K562 (cell line): ENCODE measurements at regions not wholly inside any gene's neighbourhood (a gene's known extent, or its start where the extent isn't known, plus 50 kb on each side); places are given as distances from the start of the nearest gene placed in this dataset.

ENCODE experiments used
- ATAC-seq: fragments of 200-7000 bp; cut with Tn5 transposase; 3 replicates; pipeline ENCODE4 v1.9.1; 2020; ENCODE audit warnings: moderate library complexity
- BruUV-seq: library from RNA; stranded (reverse); fragments of 400-500 nt; replicated peaks from 2 replicates; lab custom pipeline; 2021; lab: Mats Ljungman, UMichigan
- CTCF ChIA-PET: fragments of 300-600 bp; formaldehyde crosslinking; extraction: SDS; loops from one replicate; lab custom pipeline; 2021; ENCODE audit warnings: low intra/inter-chr PET ratio; lab: Yijun Ruan, JAX
- POLR2A ChIA-PET: fragments of 300-600, 350-650 bp; sonication (Branson Sonifier 250); formaldehyde crosslinking; extraction: SDS; loops from one replicate; lab custom pipeline; 2021; ENCODE audit warnings: antibody characterized with exemption, inconsistent platforms; lab: Yijun Ruan, JAX
- DNase-seq, 4 experiments: peaks; one replicate each; pipeline versions ENCODE4 v3.0.0 to v3.0.0-alpha.2; 2011 to 2018; ENCODE audit warnings: low spot score in 3 of 4, mixed read lengths in 3 of 4; ENCODE audit errors: extremely low read depth in 1 of 4
- FAIRE-seq: peaks from 2 replicates; lab custom pipeline; 2011; peaks lifted over from hg19 to GRCh38; lab: Jason Lieb, UNC
- H2AFZ ChIP-seq: 2 replicates; pipeline ENCODE4 v1.6.0; 2011; ENCODE audit warnings: low read depth, low read length, control low read depth, inconsistent platforms
- H3K27ac ChIP-seq: fragments of 200-600 bp; 3 replicates; pipeline ENCODE4 v1.8.0; 2011; ENCODE audit warnings: low read depth, mild to moderate bottlenecking, control low read depth, inconsistent platforms, low read length, moderate library complexity, mixed read lengths; ENCODE audit errors: extremely low read depth
- H3K27me3 ChIP-seq, 2 experiments: fragments of 300-600 bp in 1 of 2; 2 replicates in 1 of 2; 3 replicates in 1 of 2; pipeline versions ENCODE4 v1.6.0 to v1.8.0; 2011; ENCODE audit warnings: inconsistent platforms in 2 of 2, low read length in 2 of 2, mild to moderate bottlenecking in 1 of 2, mixed read lengths in 1 of 2, moderate library complexity in 1 of 2; ENCODE audit not compliant: control insufficient read depth in 2 of 2, insufficient read depth in 2 of 2
- H3K36me3 ChIP-seq: fragments of 300-600 bp; 3 replicates; pipeline ENCODE4 v1.8.0; 2011; ENCODE audit warnings: mild to moderate bottlenecking, low read length, inconsistent platforms; ENCODE audit not compliant: control insufficient read depth, insufficient read depth
- H3K4me1 ChIP-seq, 2 experiments: fragments of 200-600 bp in 1 of 2; replicated peaks in 1 of 2; 2 replicates in 1 of 2; 3 replicates in 1 of 2; pipeline versions ENCODE4 v1.5.1 to v1.8.0; 2011; ENCODE audit warnings: inconsistent platforms in 2 of 2, low read length in 2 of 2, mild to moderate bottlenecking in 1 of 2, mixed read lengths in 1 of 2, moderate library complexity in 1 of 2; ENCODE audit not compliant: control insufficient read depth in 2 of 2, insufficient read depth in 2 of 2
- H3K4me2 ChIP-seq: 2 replicates; pipeline ENCODE4 v1.6.1; 2011; ENCODE audit warnings: low read length, control low read depth, inconsistent platforms, mixed read lengths; ENCODE audit not compliant: insufficient read depth
- H3K4me3 ChIP-seq: fragments of 200-600 bp; sonication (generic), shearing (Covaris generic); 2 replicates; pipeline ENCODE4 v1.5.1; 2016; ENCODE audit warnings: control low read depth, inconsistent platforms
- H3K79me2 ChIP-seq: fragments of 200-600 bp; 3 replicates; pipeline ENCODE4 v1.8.0; 2011; ENCODE audit warnings: low read length, inconsistent platforms; ENCODE audit not compliant: control insufficient read depth, insufficient read depth
- H3K9ac ChIP-seq, 2 experiments: 2 replicates each; pipeline versions ENCODE4 v1.6.0 to v1.6.1; 2011; ENCODE audit warnings: low read depth in 2 of 2, low read length in 2 of 2, control low read depth in 1 of 2, inconsistent platforms in 1 of 2, mild to moderate bottlenecking in 1 of 2, mixed read lengths in 1 of 2; ENCODE audit not compliant: insufficient read depth in 1 of 2
- H3K9me1 ChIP-seq: one replicate; pipeline ENCODE4 v1.6.0; 2011; ENCODE audit warnings: inconsistent platforms, mild to moderate bottlenecking, low read length, moderate library complexity; ENCODE audit not compliant: control insufficient read depth, insufficient read depth
- H3K9me3 ChIP-seq: replicated peaks from 2 replicates; pipeline ENCODE4 v1.5.1; 2011; ENCODE audit warnings: low read depth, low read length, inconsistent platforms; ENCODE audit not compliant: control insufficient read depth, insufficient read depth
- H4K20me1 ChIP-seq: replicated peaks from 2 replicates; pipeline ENCODE4 v1.6.1; 2011; ENCODE audit warnings: low read length, inconsistent platforms, mixed read lengths; ENCODE audit not compliant: control insufficient read depth, insufficient read depth
- BACH1 ChIP-seq: fragments of 200-800 bp; sonication (Bioruptor generic); IDR thresholded peaks from 2 replicates; pipeline ENCODE4 v1.6.1; 2016; ENCODE audit warnings: missing genetic modification characterization, missing compliant biosample characterization
- CEBPG ChIP-seq, 3 experiments: fragments of 200-800 bp in 1 of 3; sonication (Bioruptor generic) in 1 of 3; sonication (generic) in 1 of 3; formaldehyde crosslinking in 1 of 3; IDR thresholded peaks in 2 of 3; conservative IDR thresholded peaks in 1 of 3; 2 replicates each; pipeline versions ENCODE4 v1.6.1 to v1.8.0; 2016 to 2022; ENCODE audit warnings: missing compliant biosample characterization in 2 of 3, missing genetic modification characterization in 2 of 3, mild to moderate bottlenecking in 1 of 3, missing genetic modification reagents in 1 of 3
- FUS ChIP-seq: fragments of 200-400 bp; formaldehyde crosslinking; optimal IDR thresholded peaks from 2 replicates; pipeline ENCODE3; 2017; ENCODE audit warnings: low read depth, low read length
- LEF1 ChIP-seq: fragments of 450-650 bp; IDR thresholded peaks from 2 replicates; pipeline ENCODE4 v1.6.1; 2016; ENCODE audit warnings: mild to moderate bottlenecking
- NEUROD1 ChIP-seq: fragments of 150-350 bp; IDR thresholded peaks from 2 replicates; pipeline ENCODE4 v1.6.1; 2014; ENCODE audit warnings: borderline replicate concordance, low read length, low read depth; ENCODE audit not compliant: partially characterized antibody
- NFE2 ChIP-seq: IDR thresholded peaks from 2 replicates; pipeline ENCODE4 v1.6.1; 2014; ENCODE audit warnings: antibody characterized with exemption, low read depth
- PCBP2 ChIP-seq: fragments of 200-400 bp; formaldehyde crosslinking; IDR thresholded peaks from 2 replicates; pipeline ENCODE4 v1.6.1; 2018; ENCODE audit warnings: low read length, low read depth, mild to moderate bottlenecking, moderate library complexity; ENCODE audit not compliant: poor library complexity, severe bottlenecking
- PHB2 ChIP-seq: fragments of 450-650 bp; IDR thresholded peaks from 2 replicates; pipeline ENCODE4 v1.6.1; 2017; ENCODE audit warnings: low read depth
- PHTF2 ChIP-seq: fragments of 250-450 bp; sonication (Bioruptor Pico); IDR thresholded peaks from 2 replicates; pipeline ENCODE4 v1.5.0; 2021; ENCODE audit warnings: mild to moderate bottlenecking
- TSC22D4 ChIP-seq: fragments of 450-650 bp; IDR thresholded peaks from 2 replicates; pipeline ENCODE4 v1.6.1; 2016; ENCODE audit warnings: missing genetic modification characterization, missing biosample characterization, control low read depth
- ZNF146 ChIP-seq: IDR thresholded peaks from one replicate; pipeline ENCODE4 v1.6.1; 2018; ENCODE audit warnings: missing compliant biosample characterization; ENCODE audit not compliant: unreplicated experiment
- WGBS: fragments of 100-300 bp; shearing (Covaris generic); methylation state at CpG from one replicate; pipeline ENCODE4 v1.1.6; 2016; ENCODE audit warnings: low coverage, mixed read lengths; ENCODE audit not compliant: insufficient coverage; ENCODE audit errors: missing lambda C conversion rate; 5-methylcytosine and 5-hydroxymethylcytosine counted together
- in situ Hi-C: fragments of 300-500 bp; cut with MboI; formaldehyde crosslinking; loops from 4 replicates; pipeline ENCODE4 v1.15.0; 2018; ENCODE audit warnings: inconsistent platforms, mixed read lengths
- intact Hi-C: fragments of 100-400 bp; cut with micrococcal nuclease; formaldehyde crosslinking; loops from 2 replicates; pipeline ENCODE4 v1.14.2; 2022

DNA sequence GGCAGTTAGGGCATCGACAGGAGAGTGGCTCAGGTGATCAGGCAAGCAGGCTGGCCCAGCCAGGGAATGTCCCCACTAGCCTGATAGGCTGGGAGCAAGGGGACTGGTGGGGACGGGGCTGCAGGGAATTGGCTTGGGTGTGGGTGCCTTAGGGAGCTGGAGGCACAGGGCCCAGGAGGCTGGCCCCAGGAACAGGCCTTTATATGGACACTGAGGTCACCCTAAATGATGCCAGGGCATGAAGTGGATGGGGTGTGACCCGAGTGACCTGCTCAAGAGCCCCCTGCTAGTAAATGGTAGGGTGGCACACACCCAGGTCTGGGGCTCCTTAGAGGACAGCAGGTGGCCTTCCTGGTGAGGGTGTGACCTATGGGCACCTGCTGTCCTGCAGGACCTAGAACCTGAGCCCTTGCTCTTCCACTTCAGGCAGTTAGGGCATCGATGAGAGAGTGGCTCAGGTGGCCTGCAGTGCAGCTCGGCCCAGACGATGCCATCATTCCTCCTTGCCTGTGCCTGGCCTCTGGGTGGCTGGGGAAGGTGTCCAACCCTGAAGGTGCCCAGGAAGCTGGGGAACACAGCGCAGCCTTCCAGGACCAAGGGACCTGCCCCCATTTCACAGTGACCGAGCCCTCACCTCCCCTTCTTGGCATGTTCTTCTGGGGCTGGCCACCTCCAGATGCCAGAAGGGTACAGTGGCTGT is 51.7 kb upstream of the LEP start:
- Histone ChIP-seq H3K36me3 (no peaks in the 10 kb centered on the region), H3K4me2 (no peak overlapping the region), H3K4me1 (no peaks in the 10 kb centered on the region), H3K79me2 (no peaks in the 10 kb centered on the region), H3K4me3 (no peak overlapping the region), H4K20me1 (no peaks in the 10 kb centered on the region), H3K27me3 (peaks cover 32 to 55% of the 10 kb centered on the region in 2 experiments), H3K9me1 (no peaks in the 10 kb centered on the region), H2AFZ (no peak overlapping the region), H3K9me3 (peaks cover 4% of the 10 kb centered on the region; the same call in 1 of the 2 replicates), H3K27ac (no peak overlapping the region), H3K9ac (no peak overlapping the region)
- ATAC-seq: peak; percentile 16; the same call in 2 of the 3 replicates
- no peak for TF ChIP-seq LEF1
- no peak for TF ChIP-seq PCBP2
- TF ChIP-seq PHB2: no peak
- TF ChIP-seq NFE2: no peak
- no peak for TF ChIP-seq FUS
- TF ChIP-seq ZNF146 (CRISPR knock-in tag): no peak
- TF ChIP-seq TSC22D4: no peak
- no peak for TF ChIP-seq CEBPG (CRISPR knock-in tag; IDR thresholded peaks at IDR 0.05)
- no peak for TF ChIP-seq CEBPG (tag; conservative IDR thresholded peaks at IDR 0.05 in 1 of 2, IDR thresholded peaks at IDR 0.05 in 1 of 2)
- TF ChIP-seq BACH1 (tag): no peak
- TF ChIP-seq NEUROD1: no peak
- no peak for TF ChIP-seq PHTF2 (CRISPR knock-in tag)
- no peak for FAIRE-seq
- intact Hi-C loops (no loop called here), in situ Hi-C loops (no loop called here)
- no peak for DNase-seq
- WGBS: 4% methylated on average over 8 of the region's 8 CpGs
- CTCF ChIA-PET: no interaction called here
- no TSS peak for BruUV-seq
- POLR2A ChIA-PET: no interaction called here
